PFSK-1 (cell line): ENCODE measurements at regions not wholly inside any gene's neighbourhood (a gene's known extent, or its start where the extent isn't known, plus 50 kb on each side); places are given as distances from the start of the nearest gene placed in this dataset.

Experiments used
- REST ChIP-seq, 2 experiments: IDR thresholded peaks; 2 replicates each; pipeline versions ENCODE4 v1.6.1 to v1.8.0; 2011 to 2012; ENCODE audit warnings: low read depth in 2 of 2, low read length in 2 of 2, control low read depth in 1 of 2, inconsistent platforms in 1 of 2, mild to moderate bottlenecking in 1 of 2, moderate library complexity in 1 of 2; ENCODE audit not compliant: insufficient read depth in 1 of 2
- TAF1 ChIP-seq: IDR thresholded peaks from 2 replicates; pipeline ENCODE4 v1.6.1; 2012; ENCODE audit warnings: low read length, control low read depth, borderline replicate concordance; ENCODE audit not compliant: insufficient read depth

DNA sequence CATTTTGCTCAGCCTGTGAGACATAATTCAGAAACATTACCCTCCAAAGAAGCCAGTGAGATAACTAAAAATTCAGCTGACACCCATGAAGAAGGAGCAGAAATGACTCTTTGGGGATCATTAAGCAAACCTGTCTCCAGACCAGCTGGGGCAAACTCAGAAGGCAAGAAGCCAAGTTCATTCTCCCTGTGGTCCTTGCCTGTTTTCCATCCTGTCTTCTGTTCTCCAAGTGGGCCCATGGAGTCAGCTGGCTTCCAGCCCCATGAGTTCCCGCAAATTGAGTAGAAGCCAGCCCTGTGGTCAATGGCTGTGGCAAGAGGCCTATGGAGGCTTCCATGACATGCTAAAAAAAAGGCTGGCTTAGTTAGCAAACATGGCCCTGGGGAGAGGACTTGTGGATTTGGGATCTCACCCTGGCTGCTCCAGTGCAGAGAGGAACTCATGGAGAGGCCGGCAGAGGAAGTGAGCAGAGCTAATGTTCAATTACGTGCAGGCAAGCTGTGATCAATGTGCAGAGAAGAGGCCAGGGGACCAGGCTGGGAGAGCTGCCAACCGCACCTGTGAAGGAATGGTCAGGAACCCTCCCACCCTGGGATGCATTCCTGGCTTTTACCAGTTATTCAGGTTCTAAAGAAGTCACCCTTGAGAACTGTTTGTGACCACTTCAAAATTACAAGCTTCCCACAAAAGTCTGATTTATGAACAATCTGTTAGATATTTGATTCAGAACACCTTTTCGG is 229.1 kb downstream of the TSHZ3 start:
- no peak for TF ChIP-seq TAF1
- TF ChIP-seq REST (IDR thresholded peaks at IDR 0.05; ENCODE audit: insufficient read depth in 1 of 2, low read depth in 2 of 2, low read length in 2 of 2) = no peak
